ENCODE measurements at regions not wholly inside any gene's neighbourhood (a gene's known extent, or its start where the extent isn't known, plus 50 kb on each side); places are given as distances from the start of the nearest gene placed in this dataset.

DNA sequence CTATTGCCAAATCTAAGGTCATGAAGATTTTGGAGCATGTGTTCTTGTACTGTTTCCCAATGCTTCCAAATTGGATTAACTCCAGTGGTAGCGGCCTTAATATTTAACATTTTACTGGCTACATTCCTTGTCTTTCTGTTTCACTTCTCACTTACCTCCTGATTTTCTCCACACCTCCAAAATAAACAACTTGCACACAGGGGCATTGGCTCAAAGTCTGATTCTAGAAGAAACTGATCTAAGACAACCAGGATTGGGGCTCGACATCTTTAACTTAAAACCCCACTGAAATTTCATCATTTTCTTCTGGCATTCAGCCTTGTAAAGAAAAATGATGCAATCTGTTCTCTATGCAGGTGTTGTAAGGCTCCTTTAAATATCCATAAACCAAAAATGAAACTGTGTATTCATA is 557.9 kb upstream of the ID4 start:
- DNase-seq = no peak

DNA sequence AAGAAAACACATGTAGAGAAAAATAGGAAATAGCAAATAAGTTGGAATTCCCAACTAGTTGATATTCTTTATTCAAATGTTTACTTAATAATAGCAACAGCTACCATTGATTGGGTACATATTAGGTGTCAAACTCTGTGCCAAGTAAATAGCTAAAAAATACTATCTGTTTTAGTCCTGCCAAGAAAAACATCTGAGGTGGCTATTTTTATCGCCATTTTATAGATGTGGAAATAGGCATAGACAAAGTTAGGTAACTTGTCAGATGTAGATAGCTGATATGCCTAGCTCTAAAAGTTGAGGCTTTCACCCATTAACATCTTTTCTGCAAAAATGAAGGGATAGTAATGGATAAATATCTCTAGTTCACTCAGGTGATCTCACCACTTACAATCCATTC is 549.2 kb upstream of the ID4 start:
- no peak for DNase-seq

DNA sequence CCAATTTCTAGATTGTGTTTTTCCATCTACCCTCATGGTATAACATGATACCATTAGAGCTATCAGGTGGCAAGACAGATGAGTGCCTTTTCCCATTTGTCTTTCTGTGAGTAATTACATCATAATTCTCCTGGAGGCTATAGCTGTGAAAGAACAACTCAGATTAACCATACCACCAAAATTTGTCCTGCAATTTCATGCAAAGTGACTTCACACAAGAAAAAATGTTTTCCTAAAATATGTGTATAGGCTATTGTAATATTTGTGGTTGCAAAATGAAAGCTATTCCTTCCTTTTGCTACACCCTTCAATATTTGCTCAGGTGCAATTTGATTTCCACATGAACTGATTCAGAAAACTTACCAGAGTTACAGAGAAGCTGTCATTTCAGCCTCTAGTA is 547.7 kb upstream of the ID4 start:
- no peak for DNase-seq

DNA sequence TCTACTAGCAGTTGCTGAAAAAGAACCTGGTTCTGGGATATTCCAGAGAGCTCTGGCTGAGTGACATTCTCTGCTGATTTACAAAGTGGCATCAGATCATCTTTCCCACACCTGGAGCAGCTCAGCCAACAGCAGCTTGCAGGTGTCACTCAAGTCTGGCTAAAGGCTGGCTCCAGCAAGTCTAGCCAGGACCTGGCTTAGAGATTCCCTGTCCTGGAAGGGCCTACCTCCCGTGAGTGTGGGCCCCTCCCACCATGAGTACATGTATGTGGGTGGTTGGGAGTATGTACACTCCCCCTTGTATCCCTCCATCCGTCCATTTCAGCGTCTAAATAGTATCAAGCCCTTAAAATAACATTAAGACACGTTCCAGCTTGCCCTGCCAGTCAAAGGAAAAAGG is 539.3 kb upstream of the ID4 start:
- DNase-seq = peak; percentile 24

DNA sequence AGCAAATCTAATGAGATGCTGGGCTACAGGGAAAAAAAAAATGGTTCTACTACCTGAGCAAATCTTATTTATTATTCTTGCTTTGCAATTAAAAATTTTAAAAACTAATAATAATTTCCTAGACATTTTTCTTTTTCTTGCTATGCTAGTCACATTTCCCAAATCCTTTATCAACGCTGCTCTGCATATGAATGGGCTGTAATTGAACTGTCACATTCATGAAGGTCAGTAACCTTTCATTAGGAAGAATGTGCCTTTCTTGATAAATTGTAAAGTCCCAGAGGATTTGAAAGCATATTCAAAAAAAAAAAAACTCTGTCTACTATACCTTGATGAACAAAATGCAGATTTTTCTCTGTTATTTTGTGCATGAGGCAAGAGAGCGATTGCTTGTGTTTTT is 538.7 kb upstream of the ID4 start:
- DNase-seq = no peak

DNA sequence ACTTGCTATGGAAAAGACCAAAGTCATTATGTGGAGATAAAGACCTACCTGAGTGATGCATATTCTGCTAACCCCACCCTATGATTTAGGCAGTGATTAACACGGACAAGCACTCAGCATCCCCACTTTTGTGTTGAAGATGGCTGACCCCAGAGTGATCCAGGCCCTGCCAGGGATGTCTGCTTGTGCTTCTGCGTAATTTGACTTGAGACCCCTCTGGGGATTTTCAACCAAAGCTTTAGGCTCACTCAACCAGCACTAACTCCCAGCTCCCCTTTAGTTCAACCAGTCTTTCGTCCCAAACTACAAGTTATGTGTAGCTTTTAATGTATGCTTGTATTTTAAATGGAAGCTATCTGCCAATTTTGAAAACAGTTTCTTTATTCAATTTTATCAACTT is 538.0 kb upstream of the ID4 start:
- DNase-seq = no peak

DNA sequence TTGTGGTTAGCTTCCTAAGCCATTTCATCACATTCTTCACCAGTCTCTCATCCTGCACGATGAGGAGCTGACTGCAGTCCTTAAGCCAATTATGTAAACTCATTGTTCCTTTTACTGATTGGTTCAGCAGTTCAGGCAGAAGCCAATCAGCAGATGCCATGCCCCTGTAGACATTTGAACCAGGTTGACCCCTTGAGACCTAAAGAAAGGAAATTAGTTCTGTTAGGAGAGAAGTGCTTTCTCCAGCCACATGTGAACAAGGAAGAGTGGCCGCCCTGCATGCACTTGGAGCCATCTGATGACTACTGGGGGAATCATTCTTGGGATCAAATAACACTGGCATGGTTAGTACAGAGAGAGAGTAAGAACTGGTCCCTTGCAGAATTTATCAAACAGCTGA is 535.2 kb upstream of the ID4 start:
- no peak for DNase-seq

DNA sequence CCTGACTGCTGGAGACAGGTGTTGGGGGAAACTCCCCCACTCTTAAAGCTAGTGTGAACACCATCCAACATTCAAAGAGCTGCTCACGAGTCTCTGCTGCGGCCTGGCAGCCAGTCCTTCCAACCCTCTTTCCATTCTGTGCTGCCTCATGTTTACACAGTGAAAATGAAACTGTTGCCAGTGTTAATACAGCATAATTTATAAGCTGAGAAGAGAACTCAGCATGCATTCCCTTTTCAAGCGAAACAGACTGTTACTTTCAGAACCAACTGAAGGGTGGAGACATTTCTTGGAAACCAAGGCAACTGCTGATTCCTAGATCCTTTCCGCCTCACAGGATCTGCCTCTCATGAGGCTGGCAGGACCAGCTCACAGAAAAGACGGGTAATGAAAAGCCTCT is 533.8 kb upstream of the ID4 start:
- peak; percentile 59 for DNase-seq

DNA sequence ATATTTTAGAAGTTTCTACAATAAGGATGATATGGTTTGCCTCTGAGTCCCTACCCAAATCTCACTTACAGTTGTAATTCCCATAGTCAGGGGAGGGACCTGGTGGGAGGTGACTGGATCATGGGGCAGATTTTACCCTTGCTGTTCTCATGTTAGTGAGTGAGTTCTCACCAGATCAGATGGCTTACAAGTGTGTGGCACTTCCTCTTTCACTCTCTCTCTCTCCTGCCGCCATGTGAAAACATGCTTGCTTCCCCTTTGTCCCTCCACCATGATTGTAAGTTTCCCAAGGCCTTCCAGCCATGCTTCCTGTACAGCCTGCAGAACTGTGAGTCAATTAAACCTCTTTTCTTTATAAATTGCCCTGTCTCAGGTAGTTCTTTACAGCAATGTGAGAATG is 527.5 kb upstream of the ID4 start:
- no peak for DNase-seq

DNA sequence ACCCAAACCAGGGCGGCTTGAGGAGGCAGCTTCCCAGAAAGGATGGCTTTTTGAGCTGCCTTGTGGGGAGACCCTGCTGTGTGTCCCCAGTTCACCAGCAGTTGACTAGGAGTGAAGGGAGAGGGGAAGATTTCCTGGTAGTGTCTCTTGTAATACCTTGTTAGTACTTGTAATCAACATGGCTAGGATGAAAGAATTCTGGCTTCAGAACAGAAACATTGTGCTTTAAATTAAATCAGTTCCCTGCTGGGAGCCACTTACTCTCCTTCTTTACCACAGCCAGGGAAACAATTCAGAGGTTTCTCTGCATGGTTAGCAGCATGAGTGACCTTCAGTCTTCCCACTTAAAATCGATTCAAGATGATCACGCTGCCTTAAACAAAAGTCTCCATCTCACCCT is 525.4 kb upstream of the ID4 start:
- DNase-seq = no peak

DNA sequence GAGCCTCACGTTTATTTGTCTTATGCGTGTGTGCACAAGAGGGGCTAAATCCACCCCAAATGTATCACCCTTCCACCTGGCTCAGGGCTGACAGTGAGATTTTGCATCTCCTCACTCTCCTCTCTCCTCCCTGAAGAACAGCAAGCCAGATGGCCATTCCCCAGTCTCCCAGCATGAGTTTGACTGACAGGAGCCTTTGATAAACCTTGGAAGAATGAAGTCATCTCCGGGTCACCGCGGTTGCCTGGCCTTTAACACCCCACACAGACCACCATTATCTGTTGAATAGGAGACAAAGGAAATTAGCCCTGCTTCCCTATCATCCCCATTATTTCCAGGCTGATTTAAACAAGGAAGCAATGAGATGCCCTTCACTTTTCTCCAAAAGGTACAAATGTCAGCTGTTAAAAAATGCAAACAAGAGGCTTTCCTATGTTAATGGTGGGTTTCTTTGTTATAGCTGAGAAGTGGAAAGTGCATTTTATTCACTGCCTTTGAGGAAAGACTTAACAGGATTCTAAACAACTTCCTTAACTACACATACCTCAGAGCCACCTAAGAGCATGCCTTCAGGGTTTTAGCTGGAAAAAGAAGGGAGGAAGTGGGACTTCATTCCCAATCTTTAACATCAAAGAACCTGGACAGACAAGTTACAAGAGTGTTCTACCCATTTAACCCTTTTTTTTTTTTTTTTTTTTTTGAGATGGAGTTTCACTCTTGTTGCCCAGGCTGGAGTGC is 524.8 kb upstream of the ID4 start:
- no peak for DNase-seq

DNA sequence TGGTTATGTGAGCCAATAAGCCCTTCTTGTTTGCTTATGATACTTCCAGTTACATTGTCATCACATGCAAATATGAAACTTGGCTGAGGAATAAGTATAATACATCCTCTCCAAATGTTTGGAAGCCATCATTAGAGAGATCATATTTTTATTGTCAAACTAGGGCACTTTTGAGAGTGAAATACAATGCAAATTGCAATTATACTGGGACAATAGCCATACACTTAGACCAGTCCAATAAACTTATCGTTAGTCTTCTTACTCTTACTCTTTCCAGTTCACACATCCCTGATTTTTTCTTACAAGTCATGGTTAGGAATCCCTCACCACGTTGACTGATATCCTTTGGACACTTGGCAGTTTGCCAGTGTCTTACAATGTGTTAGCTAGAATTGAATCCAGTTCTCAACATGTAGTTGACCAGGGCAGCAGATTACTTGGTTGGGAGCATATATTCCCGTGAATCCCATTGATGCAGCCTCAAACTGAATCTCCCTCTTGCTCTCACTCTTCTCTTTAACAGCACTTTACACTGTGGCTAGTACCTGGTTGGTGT is 519.7 kb upstream of the ID4 start:
- DNase-seq = no peak

DNA sequence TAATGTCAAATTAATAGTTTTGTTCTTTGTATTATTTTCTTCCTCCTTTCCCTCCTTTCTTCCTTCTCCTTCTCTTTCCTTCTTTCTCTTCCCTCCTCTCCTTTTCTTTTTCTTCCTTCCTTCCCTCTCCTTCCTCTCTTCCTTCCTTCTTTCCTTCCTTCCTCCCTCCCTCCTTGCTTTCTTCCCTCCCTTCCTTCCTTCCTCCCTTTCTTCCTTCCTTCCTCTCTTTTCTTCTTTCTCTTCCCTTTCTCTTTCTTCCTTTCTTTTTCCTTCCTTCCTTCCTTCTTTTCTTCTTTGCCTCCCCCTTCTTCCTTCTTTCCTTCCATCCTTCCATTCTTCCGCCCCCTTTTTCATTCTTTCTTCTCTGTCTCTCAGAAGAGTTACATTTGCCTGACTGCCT is 518.2 kb upstream of the ID4 start:
- DNase-seq = no peak

DNA sequence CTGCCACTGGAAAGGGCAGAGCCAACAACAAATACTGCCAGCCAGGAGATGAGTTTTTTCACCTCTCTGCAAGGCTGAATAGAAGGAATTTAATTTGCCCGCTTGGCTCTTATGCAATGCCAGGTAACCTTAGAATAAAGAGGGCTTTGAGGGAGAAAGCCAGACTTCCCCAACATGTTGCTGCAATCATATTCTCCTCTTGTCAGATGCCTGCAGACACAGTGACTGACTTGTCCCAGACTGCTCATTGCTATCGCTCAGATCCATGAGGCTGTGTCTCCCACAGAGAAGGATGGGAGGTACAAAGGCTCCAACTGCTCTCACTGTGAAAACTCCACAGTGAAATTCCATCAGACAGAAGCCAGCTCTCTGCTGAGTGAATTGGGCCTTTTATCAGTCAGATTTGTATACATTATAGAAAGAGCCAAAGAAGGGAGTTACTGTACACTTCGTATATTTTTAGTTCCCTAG is 517.0 kb upstream of the ID4 start:
- peak; percentile 24 for DNase-seq

DNA sequence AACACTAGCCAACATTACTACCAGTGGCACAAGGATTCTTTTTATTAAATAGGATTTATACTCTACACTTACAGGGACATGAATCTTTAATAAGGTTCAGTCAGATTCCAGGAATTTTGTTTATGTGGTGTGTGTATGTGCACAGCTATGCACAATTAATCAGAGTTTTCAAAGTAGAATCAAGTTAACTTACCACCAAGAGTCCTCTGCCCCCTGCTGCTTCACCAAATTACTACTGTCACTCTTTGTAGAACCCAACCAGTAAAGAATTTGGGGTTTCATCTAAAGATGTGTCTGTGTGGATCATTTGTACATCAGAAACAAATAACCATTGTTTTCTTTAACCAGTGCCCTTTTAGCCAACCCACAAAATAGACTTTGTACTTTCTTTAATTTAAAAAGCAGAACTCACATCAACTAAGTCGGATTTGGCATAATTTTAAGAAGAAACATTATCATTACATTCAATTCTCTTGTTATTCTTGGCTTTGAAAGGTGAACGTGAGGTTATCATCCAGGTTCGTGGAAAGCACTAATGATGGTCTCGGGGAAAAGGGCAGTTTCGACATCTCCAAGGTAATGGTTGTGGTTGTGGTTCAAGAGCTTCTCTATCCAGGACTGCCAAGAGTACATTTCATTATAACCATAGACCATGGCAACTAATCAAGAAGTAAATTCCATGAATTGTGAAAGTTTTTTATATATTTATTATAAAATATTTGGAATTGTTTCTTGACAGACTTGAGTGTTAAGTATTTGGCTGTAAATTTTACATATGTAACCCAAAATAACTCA is 514.3 kb upstream of the ID4 start:
- no peak for DNase-seq

DNA sequence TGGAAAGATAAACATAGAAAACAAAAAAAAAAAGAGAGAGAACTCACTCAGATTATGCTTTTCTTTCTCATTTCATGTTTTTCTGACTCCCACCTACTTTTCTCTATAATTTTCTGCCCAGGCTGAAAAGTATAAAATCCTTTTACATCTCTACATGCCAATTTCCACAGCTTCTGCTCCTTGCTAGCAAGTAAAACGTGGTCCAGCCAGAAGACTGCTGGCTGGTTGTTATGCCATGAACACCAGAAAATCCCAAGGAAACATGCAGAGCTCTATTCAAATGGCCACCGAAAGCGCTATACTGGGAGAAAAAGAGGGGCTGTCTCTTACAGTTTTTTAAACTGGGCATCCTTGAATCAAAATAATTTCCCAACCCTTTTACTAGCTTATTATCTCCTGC is 512.8 kb upstream of the ID4 start:
- DNase-seq = peak; percentile 25

DNA sequence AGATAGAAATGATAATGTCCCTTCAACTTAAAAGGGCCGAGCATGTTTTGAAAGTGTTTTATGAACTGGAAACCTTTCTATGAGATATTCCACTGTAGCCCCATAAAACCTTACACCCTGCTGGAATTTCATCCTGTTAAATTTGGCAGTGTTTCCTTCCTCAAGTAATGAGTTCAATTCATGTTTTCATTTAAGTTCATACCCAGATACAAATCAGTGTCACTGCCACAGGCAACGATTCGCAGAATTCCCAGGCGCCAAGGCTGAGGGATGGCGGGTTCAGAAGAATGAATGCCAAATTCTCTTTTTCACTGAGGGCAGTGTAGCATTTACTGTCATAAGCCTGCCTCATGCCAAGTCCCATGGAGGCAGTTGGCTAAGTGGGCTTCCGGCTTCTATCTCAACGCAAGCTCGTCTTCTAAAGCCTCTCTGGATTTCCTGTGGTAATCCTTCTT is 511.8 kb upstream of the ID4 start:
- DNase-seq = peak; percentile 31

DNA sequence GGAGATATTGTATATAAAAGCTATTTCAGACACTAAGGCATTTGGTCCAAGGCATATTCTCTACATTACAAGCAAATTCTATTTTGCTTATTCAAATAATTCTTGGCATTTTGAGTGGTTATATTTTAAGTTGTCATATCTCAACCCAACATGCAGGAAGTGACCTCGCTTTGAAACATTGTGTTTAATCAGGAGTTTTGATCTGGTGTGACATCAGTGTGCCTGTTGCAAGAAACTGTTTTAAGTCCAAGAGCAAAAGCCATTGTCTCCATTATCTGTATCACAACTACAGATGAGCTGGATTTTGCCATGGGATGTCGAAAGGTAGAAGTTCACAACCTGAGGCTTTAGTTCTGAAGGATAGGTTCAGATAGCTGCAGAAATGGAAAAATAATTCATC is 509.9 kb upstream of the ID4 start:
- DNase-seq = no peak

DNA sequence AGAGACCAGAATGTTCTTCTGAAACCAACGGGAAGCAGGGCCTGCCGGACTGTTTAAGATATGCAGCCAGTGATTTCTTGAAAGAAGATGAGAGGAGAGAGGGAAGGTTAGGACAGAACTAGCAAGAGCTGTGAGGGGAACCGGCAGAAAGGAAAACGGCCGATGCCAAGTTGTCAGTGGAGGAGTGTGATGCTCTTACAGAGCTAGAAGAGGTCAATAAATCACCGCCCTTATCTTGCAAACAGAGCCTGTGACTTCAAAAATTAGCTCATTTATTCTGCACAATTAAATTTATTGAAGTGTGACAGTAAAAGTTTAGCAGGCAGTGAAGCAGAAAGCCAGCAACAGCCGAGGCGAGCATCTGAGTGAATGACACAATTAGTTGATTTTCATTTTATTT is 509.5 kb upstream of the ID4 start:
- no peak for DNase-seq

DNA sequence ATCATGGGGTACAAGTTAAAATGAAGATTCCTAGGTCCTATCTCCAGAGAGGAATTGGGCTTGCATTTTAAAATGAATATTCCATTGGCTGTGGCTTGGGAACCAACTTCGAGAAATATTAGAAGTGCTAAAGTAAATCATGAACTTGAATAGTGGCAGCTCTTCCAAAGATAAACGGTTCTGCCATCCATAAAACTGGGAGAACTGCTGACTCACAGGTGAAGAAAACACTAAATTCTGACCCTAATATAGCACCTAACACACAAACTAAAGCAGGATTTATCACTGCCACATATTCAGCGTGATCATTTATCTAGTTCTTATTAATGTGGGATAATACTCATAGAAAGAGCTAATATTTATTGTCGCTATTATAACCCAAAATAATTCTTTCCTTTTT is 508.1 kb upstream of the ID4 start:
- no peak for DNase-seq

DNA sequence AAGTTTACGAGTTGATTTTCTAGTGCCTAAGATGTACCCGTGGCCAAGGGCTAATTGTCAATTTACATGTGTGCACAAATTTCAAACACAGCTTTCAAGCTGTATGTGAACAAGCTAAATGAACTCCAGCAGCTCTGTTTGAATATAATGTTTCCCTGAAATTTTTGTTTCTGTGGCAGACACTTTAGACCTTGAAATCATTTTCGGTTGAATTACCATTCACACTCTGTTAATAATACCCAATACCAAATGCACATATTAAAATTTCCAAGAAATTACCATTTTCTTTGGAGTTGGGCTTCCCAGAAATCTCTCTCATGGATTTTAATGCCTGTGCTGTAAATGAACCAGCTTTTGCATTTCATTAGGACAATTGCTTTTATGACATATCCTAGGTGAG is 506.1 kb upstream of the ID4 start:
- DNase-seq = no peak

DNA sequence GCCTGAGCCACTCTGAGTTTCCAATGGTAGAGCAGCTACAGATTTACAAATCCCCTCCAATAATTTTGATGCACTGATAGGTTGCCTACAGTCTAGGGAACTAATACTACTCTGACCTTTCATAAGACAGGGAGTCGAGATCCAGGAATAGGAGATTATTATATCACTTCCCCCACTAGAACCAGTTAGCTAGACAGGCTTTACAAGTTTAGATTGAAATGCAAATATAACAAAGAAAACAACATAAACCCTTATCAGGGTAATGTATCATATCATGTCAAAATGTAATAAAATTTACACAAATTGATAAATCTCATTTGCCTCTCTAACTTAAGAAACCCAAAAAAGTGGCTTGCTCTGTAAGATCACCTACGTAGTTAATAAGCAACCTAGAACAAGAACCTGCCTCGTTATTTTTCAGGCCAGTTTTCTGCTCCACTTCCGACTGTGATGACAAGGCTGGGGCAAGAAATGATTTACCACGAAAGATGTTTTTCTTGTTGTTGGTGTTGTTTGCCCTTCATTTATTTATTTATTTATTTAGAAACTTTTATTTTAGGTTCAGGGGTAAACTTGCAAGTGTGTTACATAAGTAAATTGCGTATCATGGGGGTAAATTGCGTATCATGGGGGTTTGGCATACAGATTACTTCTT is 504.2 kb upstream of the ID4 start:
- DNase-seq = no peak

DNA sequence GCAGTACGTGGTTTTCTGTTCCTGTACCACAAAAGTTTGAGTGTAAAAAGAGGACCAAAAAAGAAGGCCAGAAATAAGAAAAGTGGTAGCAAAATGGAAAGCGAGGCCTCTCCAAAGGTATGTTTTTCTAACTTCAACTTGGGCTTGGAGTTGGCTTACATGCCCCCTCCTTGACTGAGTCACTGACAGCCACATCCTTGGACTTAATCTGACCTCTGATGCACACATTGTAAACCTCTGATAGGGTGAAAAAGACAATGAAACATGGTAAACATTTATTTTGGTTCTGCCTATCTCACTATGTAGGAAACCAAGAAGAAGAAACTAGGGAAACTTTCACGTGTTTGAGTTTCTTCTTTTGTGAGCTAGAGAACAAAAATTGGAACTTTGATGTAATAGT is 503.2 kb upstream of the ID4 start:
- no peak for DNase-seq

DNA sequence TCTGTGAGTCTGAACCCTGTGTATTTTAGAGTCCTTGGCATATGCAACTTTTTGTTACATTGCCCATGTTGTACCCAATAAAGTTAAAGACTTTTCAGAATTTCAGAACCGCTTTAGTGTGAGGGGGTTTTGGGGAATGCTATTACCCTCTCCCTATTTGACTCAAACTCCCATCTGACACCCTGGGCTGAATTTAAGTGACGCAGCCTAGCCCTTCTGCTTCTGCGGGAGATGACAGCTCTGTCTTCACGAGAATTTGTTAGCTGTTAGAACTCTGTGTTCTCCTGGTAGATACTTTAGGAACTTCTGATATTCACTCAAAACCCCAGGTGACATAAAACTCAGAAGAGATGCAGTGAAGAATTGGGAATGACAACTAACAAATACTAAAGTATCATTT is 500.6 kb upstream of the ID4 start:
- DNase-seq = no peak
